ENCODE measurements at regions not wholly inside any gene's neighbourhood (a gene's known extent, or its start where the extent isn't known, plus 50 kb on each side); places are given as distances from the start of the nearest gene placed in this dataset.

GRCh38 chr9:78874061-78874460 lies 577.1 kb downstream of the PSAT1 start:
- ATAC-seq (no peak), DNase-seq (no peak)
- intact Hi-C loops (cut with DNase I; ENCODE audit: low total_unique reads), result no loop called here
- no peaks in the 10 kb centered on the region for H3K27me3 ChIP-seq
- no peak overlapping the region for H3K27ac ChIP-seq
- H3K4me3 ChIP-seq, result no peak overlapping the region
- H3K4me1 ChIP-seq, result no peaks in the 10 kb centered on the region
- no peaks in the 10 kb centered on the region for H3K36me3 ChIP-seq
- no peaks in the 10 kb centered on the region for H3K9me3 ChIP-seq
- TF ChIP-seq CTCF (IDR thresholded peaks at IDR 0.05 in 4 of 5, conservative IDR thresholded peaks at IDR 0.05 in 1 of 5), result no peak
- no peak for TF ChIP-seq POLR2A (IDR thresholded peaks at IDR 0.05)
- in situ Hi-C loops (cut with MboI; ENCODE audit: low sequenced_read_pairs in 4 of 4), result no loop called here

- Histone ChIP-seq H3K27ac (no peak overlapping the region), H3K9me3 (no peaks in the 10 kb centered on the region), H3K36me3 (no peaks in the 10 kb centered on the region), H3K4me1 (no peaks in the 10 kb centered on the region), H3K27me3 (no peaks in the 10 kb centered on the region), H3K4me3 (no peak overlapping the region)
- intact Hi-C loops (cut with DNase I; ENCODE audit: low total_unique reads) (no loop called here), in situ Hi-C loops (cut with MboI; ENCODE audit: low sequenced_read_pairs in 4 of 4) (no loop called here)
- TF ChIP-seq POLR2A (IDR thresholded peaks at IDR 0.05), result no peak
- no peak for TF ChIP-seq CTCF (IDR thresholded peaks at IDR 0.05 in 4 of 5, conservative IDR thresholded peaks at IDR 0.05 in 1 of 5)
- no peak for DNase-seq
- ATAC-seq, result no peak
These were observed 582.6 kb downstream of the PSAT1 start for GRCh38 chr9:78879324-78880100.

GRCh38 chr9:78881295-78881694 lies 584.4 kb downstream of the PSAT1 start:
- ATAC-seq, result no peak
- TF ChIP-seq POLR2A (IDR thresholded peaks at IDR 0.05) (no peak), CTCF (IDR thresholded peaks at IDR 0.05 in 4 of 5, conservative IDR thresholded peaks at IDR 0.05 in 1 of 5) (no peak)
- no peak for DNase-seq
- Histone ChIP-seq H3K9me3 (no peaks in the 10 kb centered on the region), H3K4me1 (no peaks in the 10 kb centered on the region), H3K36me3 (no peaks in the 10 kb centered on the region), H3K27me3 (no peaks in the 10 kb centered on the region), H3K4me3 (no peak overlapping the region), H3K27ac (no peak overlapping the region)
- in situ Hi-C loops (cut with MboI; ENCODE audit: low sequenced_read_pairs in 4 of 4), result no loop called here
- intact Hi-C loops (cut with DNase I; ENCODE audit: low total_unique reads), result no loop called here

GRCh38 chr9:78882481-78882880 lies 585.6 kb downstream of the PSAT1 start:
- Histone ChIP-seq H3K9me3 (no peaks in the 10 kb centered on the region), H3K4me1 (no peaks in the 10 kb centered on the region), H3K27ac (no peak overlapping the region), H3K36me3 (no peaks in the 10 kb centered on the region), H3K27me3 (no peaks in the 10 kb centered on the region), H3K4me3 (no peak overlapping the region)
- DNase-seq, result no peak
- no peak for TF ChIP-seq CTCF (IDR thresholded peaks at IDR 0.05 in 4 of 5, conservative IDR thresholded peaks at IDR 0.05 in 1 of 5)
- no peak for TF ChIP-seq POLR2A (IDR thresholded peaks at IDR 0.05)
- in situ Hi-C loops (cut with MboI; ENCODE audit: low sequenced_read_pairs in 4 of 4) (no loop called here), intact Hi-C loops (cut with DNase I; ENCODE audit: low total_unique reads) (no loop called here)
- no peak for ATAC-seq

All from gastrocnemius medialis (tissue), 4 donors.